ENCODE measurements at regions not wholly inside any gene's neighbourhood (a gene's known extent, or its start where the extent isn't known, plus 50 kb on each side); places are given as distances from the start of the nearest gene placed in this dataset.

GRCh38 chr3:107315141-107315540 is 62.1 kb upstream of the CCDC54 start:
- DNase-seq: no peak

GRCh38 chr3:107323723-107324122 is 53.5 kb upstream of the CCDC54 start:
- no peak for DNase-seq

- no peak for DNase-seq
These were observed 51.8 kb upstream of the CCDC54 start for GRCh38 chr3:107325446-107325845.

Data from islet precursor cell (in vitro differentiated cells).